ENCODE measurements at regions not wholly inside any gene's neighbourhood (a gene's known extent, or its start where the extent isn't known, plus 50 kb on each side); places are given as distances from the start of the nearest gene placed in this dataset.

- no peak for DNase-seq
These were observed 179.0 kb upstream of the TMEFF2 start for GRCh38 chr2:192373754-192374153.

- DNase-seq = no peak
These were observed 178.5 kb upstream of the TMEFF2 start for GRCh38 chr2:192373221-192373620.

- DNase-seq = no peak
These were observed 175.2 kb upstream of the TMEFF2 start for GRCh38 chr2:192369969-192370368.

GRCh38 chr2:192357217-192357616 lies 162.5 kb upstream of the TMEFF2 start:
- no peak for DNase-seq

- DNase-seq = no peak
These were observed 159.9 kb upstream of the TMEFF2 start for GRCh38 chr2:192354512-192355244.

- no peak for DNase-seq
These were observed 152.8 kb upstream of the TMEFF2 start for GRCh38 chr2:192347542-192347941.

GRCh38 chr2:192345287-192345686 lies 150.6 kb upstream of the TMEFF2 start:
- DNase-seq = no peak

GRCh38 chr2:192333642-192334041 lies 138.9 kb upstream of the TMEFF2 start:
- DNase-seq = no peak

- no peak for DNase-seq
These were observed 133.6 kb upstream of the TMEFF2 start for GRCh38 chr2:192328297-192328696.

GRCh38 chr2:192327576-192327975 lies 132.8 kb upstream of the TMEFF2 start:
- no peak for DNase-seq

GRCh38 chr2:192315543-192315942 lies 120.8 kb upstream of the TMEFF2 start:
- DNase-seq = no peak

GRCh38 chr2:192314800-192315481 lies 120.2 kb upstream of the TMEFF2 start:
- no peak for DNase-seq

GRCh38 chr2:192313773-192314172 lies 119.0 kb upstream of the TMEFF2 start:
- DNase-seq = no peak

GRCh38 chr2:192311701-192312460 lies 117.1 kb upstream of the TMEFF2 start:
- DNase-seq = no peak

GRCh38 chr2:192307530-192307929 lies 112.8 kb upstream of the TMEFF2 start:
- DNase-seq = no peak

GRCh38 chr2:192298664-192299063 lies 103.9 kb upstream of the TMEFF2 start:
- no peak for DNase-seq

GRCh38 chr2:192292478-192292877 lies 97.7 kb upstream of the TMEFF2 start:
- no peak for DNase-seq

- no peak for DNase-seq
These were observed 93.6 kb upstream of the TMEFF2 start for GRCh38 chr2:192288295-192288694.

- no peak for DNase-seq
These were observed 91.5 kb upstream of the TMEFF2 start for GRCh38 chr2:192286093-192286701.

- DNase-seq = no peak
These were observed 88.7 kb upstream of the TMEFF2 start for GRCh38 chr2:192283450-192283849.

- no peak for DNase-seq
These were observed 84.0 kb upstream of the TMEFF2 start for GRCh38 chr2:192278701-192279100.

GRCh38 chr2:192277494-192278109 lies 82.9 kb upstream of the TMEFF2 start:
- DNase-seq = no peak

- DNase-seq = no peak
These were observed 80.9 kb upstream of the TMEFF2 start for GRCh38 chr2:192275632-192276031.

Measured in activated CD4-positive, alpha-beta T cell treated with anti-CD3 and anti-CD28 coated beads, Interleukin-10, Interleukin-2, amounts not matched to agents 100 ng/mL and 50 ng/mL, durations not matched to agents 16 hours and 8 hours (primary cell).